HG03103 (cell line): ENCODE measurements at regions not wholly inside any gene's neighbourhood (a gene's known extent, or its start where the extent isn't known, plus 50 kb on each side); places are given as distances from the start of the nearest gene placed in this dataset.

Source experiments
- ATAC-seq: cut with Tn5 transposase; IDR thresholded peaks from one replicate; pipeline ENCODE4 v1.9.1; 2021; ENCODE audit warnings: low read depth; ENCODE audit not compliant: unreplicated experiment

DNA sequence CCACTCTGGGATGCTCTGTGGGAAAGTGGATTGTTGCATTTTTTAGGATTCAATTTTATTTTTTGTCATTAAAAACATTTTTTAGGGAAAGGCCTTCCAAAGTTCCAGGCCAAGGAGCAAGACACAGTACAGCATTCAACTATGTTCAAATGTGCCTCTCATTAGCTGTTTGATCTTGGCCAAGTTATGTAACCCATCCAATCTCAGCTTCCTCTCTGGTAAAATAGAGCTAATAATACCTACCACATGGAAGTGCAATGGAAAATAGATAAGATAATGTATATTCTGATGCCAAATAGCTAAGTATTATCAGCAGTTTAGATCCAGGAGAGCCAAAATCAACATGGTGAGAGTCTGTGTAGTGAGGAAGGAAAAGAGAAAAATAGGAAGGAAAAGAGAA is 220.3 kb upstream of the SESN3 start:
- ATAC-seq, result no peak

DNA sequence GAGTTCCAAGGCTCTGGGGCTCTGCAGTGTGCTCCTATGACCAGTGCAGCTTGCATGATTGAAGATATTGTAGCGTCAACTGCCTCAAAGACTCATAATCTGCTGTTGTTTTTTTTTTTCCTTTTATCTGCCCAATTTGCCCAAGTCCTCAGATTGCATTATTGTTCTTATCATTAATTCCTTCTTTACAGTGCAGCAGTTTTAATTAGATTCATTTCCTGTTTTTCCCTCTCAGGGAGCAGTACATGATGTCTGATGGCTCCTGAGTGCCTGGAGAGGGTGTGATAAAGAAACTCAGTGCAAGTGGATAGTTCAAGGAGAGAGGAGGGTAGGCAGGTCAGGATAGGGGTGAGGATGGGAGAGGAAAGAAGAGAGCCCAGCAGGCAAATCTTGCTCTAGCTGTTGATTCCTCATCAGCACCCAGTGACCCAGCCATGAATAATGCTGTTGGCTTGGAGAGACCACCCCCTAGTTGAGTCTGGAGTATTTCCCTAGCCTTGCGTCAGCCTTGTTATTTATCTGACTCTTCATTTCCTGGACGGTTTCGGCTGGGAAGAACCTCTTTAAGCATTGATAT is 219.6 kb upstream of the SESN3 start:
- ATAC-seq, result no peak

DNA sequence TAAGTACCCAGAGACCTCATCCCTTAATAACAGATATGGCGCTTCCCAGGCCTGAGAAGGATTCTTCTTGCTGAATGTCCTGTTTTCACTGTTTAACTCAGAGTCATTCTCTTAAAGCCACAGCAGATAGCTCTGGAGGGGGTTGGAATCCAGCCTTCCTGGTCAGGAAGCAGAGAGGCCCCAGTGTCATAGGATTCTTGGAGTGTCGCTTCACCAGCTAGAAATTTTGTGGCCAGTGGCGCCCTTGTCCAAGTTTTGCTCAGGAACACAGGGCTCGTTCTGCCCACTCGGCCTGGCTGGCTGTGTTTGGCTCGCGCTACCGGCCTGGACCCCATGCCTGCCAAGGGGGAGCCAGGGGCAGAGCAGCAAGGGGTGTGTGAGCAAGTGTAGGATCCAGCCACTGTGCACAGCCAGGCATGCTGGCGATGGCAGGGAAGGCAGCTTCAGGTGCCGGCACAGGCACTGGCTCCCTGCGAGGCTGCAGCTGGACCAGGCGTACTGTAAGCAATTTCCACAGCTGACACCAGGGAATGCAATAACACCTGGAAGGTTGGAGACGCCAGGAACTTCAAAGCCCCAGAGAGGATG is 214.8 kb upstream of the SESN3 start:
- ATAC-seq, result no peak

DNA sequence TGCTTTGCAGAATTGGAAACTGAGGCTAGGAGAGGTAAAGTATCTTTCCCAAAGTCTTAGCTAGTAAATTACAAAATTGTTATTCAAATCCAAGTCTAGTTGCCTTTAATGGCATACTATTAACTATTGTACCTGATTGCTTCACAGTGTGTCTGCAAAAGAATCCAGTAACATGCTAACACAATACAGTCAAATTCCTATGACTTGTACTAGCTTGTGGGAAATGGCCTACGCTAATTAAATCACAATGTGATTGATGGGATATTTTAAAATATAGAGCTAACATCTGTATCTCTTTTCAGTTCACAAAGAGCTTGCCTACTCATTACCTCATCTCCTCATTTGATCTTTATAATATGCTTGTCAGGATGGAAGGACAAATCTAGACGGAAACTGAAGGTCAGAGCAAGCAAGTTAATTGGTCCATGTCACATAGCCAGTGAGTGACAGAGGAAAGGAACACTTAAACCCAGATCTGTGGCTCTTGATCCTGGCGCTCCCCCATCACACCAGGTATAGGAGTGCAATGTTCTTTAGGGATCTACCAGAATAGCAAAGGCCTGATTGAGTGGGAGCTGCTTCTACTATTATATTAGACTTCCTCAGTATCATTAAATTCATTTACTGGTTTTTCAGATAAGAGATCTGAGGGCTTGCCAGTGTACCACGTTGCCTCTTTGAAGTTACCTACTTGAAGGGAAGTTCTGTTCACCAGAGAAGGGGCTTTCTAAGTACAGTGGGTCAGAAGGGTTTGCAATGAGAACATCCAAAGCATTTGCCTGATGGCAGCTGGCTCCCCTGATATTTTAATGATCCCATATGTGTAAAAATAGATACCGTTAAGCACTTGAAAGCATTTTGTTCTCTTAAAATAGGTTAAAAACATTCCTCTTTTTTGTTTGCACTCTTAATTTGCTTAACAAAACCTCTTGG is 213.6 kb upstream of the SESN3 start:
- no peak for ATAC-seq

GRCh38 chr11:95443386-95443785 is 212.4 kb upstream of the SESN3 start:
- ATAC-seq, result no peak

DNA sequence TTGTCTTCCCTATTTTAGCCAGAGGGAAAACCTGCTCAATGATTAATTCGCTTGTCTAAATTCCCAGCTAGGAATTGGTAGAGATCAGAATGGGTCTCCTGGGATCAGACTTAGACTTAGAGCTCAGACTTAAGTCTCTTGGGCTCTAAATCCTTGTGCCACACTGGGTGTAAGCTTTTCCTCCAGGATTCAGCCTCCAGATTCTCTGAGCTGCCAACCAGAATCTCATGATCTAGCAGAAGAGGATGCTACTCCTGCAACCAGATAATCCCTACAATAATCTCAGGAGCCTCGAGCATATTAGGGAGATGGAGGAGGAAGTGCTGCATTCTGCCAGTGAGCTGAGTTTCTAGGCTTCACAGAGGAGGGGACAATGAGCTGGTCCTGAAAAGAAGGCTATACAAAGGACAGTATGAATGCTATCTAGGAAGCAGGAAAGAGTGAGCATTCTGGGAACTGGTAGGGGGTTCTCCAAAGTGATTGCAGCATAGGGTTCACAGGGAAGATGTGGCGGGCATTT is 211.6 kb upstream of the SESN3 start:
- ATAC-seq, result no peak

DNA sequence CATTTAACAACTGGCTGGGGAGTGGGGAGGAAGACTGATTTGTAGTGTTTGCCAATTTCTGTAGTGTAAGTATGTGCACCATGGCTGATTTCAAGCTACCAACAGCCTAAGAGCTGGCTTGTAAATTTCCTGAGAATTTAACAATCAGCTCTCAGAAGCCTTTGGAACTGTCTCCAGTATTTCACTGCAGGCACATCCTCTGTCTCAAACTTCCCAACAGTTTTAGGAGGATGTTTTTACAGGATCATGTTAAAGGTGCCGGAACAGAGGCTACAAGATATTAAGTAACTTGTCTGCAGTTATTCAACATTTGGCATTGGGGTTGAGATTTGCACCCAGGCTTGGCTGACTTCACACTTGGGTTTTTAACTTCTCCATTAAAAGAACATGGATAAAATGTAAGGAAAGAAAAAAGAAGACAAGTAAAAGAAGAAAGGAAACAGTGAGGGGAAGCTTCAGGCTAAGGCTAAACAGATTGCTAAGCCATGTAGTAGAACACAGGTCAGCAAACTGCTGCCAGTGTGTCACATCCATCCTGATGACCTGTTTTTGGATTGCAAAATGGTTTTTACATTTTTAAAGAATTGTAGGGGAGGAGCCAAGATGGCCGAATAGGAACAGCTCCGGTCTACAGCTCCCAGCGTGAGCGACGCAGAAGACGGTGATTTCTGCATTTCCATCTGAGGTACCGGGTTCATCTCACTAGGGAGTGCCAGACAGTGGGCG is 204.8 kb upstream of the SESN3 start:
- ATAC-seq, result no peak

DNA sequence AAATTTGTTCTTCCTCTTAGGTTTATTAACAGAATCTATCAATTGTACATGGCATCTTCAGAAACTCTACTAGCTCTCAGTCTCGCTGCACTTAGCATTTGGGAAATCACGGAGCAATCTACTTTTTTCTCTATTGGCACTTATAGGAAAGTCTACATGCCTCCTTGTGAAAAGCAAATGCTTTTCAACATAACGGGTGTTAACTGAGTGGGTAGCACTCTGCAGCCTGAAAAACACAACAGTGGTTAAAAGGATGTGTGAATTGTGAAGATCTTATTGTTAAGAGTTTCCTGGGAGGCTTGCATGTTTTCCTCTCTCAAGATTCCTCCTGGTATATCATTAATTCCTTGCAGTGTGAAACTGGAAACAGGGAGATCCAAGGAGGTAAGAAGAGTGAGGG is 204.2 kb upstream of the SESN3 start:
- ATAC-seq, result no peak

DNA sequence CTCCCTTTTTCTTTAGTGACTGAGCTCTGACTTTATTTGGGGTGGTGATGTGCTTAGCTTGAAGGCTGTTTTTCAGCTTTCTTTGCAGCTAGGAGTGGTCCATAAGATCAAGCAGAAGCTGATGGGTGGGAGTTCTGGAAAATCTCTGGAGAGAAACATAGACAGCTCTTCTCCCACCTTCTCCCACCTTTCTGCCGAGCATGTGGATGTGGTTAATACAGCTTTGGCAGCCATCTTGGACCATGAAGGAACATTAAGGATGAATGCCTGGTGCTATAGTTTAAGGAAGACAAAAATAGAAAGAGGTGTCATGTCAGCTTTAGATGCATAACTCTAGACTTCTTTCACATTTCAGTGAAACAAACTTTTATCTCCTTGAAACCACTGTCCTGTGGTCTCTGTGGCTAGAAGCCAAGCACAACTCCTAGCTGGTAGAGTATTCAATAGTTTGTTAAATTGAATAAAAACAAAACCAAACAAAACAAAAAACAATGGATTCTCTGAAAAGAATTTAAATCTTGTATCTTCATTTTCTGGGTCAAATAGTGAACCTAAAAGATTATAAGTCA is 203.6 kb upstream of the SESN3 start:
- no peak for ATAC-seq

DNA sequence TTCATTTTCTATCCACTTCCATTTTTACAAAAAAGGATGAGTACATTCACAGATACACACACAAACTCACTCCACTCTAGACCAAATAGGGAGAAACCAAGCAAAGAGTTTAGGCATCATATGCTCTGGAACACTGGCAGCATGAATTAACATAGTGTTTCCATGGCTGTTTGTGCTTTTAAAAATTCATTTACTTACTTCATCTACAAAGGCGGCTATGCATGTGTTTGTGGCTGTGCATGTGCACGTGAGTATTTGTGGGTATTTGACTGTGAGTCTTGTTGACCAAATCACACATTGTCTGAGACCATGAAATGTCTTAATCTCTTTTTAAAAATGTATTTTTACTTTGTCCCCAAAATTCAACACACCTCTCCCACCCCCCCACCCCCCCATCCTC is 203.0 kb upstream of the SESN3 start:
- ATAC-seq, result no peak

- ATAC-seq, result no peak
Observed at GRCh38 chr11:95432714-95433503, 201.9 kb upstream of the SESN3 start.

GRCh38 chr11:95429376-95429907 is 198.4 kb upstream of the SESN3 start:
- no peak for ATAC-seq

DNA sequence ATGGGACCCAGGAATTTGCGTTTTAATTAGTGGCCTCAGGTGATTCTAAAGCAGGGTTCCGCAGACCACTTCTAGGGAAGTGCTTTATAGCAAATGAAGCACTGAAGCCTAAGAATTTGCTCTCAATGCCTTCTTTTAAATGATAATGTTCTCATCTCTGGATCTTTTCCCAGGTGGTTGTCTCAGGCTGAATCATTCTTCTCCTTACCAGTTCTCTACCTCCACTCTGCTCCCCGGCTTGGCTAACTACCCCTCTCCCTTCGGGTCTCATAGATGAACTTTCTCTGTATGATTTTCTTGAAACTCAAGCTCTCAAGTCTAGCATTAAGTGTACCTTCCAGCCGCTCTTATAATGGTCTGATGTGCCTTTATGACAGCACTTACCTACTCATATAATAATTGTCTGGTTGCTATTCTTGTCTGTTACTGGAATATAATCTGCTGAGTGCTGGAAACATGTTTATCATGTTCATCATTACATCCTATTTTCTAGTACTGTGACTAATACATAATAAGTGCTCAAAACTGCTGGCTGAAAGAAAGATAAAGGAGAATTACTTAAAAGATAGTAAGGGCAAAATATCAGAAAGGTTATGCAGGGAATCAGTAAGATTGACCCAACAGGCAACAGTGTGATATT is 195.9 kb upstream of the SESN3 start:
- no peak for ATAC-seq

- no peak for ATAC-seq
Observed at GRCh38 chr11:95419915-95420314, 188.9 kb upstream of the SESN3 start.

- no peak for ATAC-seq
Observed at GRCh38 chr11:95418916-95419315, 187.9 kb upstream of the SESN3 start.

DNA sequence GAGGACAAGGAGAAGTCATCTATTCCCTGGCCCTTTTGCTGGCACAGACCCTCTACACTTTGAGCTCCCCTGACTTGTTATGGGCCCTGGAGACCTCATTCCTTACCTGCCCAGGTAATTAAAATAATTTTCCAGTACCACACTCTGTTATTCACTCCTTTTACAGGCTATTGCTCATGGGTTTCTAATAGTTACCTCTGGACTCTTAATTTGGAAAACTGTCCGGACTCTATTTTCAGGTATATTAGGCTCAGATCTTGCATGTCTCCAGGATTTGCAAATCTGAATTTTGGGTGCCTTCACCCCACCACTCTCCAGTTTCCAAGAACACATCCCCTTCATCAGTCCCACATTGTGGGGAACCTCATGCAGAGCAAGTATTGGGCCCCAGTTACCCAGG is 186.8 kb upstream of the SESN3 start:
- ATAC-seq, result no peak

GRCh38 chr11:95415837-95416304 is 184.9 kb upstream of the SESN3 start:
- ATAC-seq, result no peak

DNA sequence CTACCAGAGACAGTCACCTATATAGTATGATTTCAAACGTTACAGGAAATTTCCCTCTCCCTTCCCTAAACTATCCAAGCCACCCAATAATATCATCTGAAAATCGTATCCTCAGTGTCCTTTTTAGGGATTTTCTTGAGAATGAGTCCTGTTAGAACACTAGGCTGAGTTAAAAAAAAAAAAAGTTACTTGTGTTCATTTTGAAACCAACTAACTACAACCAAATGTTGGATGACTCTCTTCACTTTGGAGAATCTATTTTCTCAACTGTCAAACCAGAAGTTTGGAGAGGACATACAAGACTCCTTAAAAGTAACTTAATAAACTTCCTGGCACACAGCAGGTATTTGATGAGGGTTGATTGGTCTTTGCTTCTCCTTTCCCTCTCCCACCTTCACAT is 183.2 kb upstream of the SESN3 start:
- ATAC-seq, result no peak

- ATAC-seq, result no peak
Observed at GRCh38 chr11:95413761-95414160, 182.8 kb upstream of the SESN3 start.
